GM18520 (cell line): ENCODE measurements at regions not wholly inside any gene's neighbourhood (a gene's known extent, or its start where the extent isn't known, plus 50 kb on each side); places are given as distances from the start of the nearest gene placed in this dataset.

Experiments
- ATAC-seq: cut with Tn5 transposase; IDR thresholded peaks from one replicate; pipeline ENCODE4 v1.9.1; 2021; ENCODE audit not compliant: unreplicated experiment

GRCh38 chr18:22667616-22668422, 250.1 kb upstream of the CTAGE1 start:
- ATAC-seq: no peak

- ATAC-seq: no peak
Observed at GRCh38 chr18:22668496-22668895, 250.8 kb upstream of the CTAGE1 start.

GRCh38 chr18:22670914-22671313, 253.2 kb upstream of the CTAGE1 start:
- ATAC-seq: no peak

- no peak for ATAC-seq
Observed at GRCh38 chr18:22673182-22673862, 255.6 kb upstream of the CTAGE1 start.

- no peak for ATAC-seq
Observed at GRCh38 chr18:22674272-22674671, 256.6 kb upstream of the CTAGE1 start.

GRCh38 chr18:22675006-22675405, 257.3 kb upstream of the CTAGE1 start:
- no peak for ATAC-seq

DNA sequence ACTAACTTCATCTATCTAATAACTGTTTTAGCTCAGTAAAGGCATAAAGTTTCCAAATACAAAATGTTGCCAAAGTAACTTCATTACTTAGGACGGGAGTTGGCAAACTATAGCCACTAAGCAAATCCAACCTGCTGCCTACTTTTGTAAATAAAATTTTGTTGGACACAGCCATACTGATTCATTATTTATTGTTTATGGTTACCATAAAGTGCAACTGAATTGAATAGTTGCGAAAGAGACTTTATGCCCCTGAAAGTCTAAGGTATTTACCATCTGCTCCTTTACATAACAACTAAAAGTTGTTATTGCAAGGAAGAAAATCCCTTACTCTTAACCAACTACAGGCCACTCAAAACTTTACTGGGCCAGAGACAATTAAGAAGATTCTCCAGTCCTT, 256.7 kb upstream of the RBBP8 start:
- no peak for ATAC-seq

DNA sequence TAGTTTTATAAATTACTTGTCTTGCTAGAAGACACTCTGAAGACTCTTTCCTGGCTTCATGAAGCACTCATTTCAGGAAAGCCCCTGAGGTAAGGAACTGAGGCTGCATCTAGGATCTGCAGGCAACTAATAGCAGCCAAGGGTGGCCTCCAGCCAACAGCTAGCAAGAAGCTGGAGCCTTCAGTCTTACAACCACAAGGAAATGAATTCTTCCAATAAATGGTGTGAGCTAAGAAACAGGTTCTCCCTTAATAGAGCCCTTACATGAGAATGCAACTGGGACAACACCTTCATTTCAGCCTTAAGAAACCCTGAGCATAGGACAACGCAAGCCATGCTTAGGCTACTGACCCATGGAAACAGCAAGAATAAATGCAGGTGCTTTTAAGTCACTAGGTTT, 254.6 kb upstream of the RBBP8 start:
- ATAC-seq: no peak

DNA sequence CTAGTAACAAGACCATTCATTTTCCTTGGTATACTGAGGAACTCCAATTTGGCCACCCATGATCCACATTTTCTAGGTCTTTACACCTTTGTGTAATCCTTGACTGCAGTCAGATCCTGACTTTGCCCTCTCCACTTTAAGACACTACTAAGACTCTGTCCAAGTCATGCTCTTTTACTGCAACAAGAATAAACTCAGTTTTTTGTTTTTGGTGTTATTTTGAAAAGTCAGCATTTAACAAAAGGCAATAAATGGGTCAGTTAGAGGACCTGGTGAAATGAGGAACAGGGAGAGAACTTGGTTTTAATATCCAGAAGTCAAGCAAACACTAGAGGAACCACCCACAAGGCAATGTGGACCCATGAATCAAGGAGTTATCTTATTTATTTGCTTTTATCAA, 252.2 kb upstream of the RBBP8 start:
- ATAC-seq: no peak

DNA sequence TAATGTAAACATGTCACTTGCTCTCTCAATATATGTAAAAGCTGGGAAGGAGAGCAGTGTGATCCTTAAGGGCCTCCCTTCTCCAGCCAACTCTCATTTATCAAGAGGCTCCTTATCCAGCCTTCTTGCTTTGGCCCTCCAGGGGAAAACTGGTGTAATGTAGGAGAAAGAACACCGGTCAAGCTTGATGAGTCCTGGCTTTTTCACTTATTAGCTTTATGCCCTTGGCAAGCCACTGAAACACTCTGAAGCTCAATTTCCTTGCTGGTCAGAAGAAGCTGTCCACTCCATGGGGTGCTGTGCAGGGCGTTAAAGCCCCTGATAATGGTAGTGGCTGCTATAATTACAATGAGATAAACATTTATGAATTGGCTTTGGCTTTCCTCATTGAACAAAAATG, 251.2 kb upstream of the RBBP8 start:
- no peak for ATAC-seq

DNA sequence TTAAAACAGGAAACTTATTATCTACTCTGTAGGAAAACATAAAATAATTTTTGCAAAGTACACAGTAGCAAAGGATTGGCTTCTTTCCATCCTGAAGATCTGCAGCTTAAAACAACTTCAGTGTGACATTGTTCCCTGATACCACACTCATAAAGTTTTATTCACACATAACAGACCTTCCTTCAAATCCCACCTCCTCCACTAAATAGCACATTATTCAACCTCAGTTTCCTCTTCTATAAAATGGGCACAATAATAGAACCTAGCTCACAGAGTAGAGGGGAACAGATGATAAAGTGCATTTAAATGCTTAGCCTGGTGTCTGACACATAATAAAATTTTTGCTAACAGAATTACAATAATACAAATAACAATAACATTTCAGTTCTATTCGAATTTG, 250.4 kb upstream of the RBBP8 start:
- no peak for ATAC-seq

GRCh38 chr18:22683196-22683676, 249.9 kb upstream of the RBBP8 start:
- no peak for ATAC-seq

GRCh38 chr18:22683786-22684185, 249.3 kb upstream of the RBBP8 start:
- no peak for ATAC-seq

DNA sequence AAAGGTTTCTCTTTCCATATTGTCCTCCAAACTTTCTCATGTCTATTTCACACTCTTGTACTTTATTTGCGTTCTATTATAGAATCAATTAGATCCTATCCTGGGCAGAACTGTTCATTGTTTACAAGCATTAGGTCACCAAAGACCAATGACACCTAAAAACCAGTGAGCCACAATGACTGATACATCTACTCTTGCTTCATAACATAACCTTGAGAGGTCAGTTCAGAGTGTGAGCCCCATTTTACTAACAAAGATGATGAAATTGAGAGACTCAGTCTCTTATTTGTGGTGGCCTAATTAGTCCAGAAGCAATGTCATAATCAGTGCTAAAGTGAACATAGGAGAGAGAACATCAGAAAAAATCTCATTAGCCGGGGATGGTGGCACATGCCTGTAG, 248.9 kb upstream of the RBBP8 start:
- ATAC-seq: no peak

DNA sequence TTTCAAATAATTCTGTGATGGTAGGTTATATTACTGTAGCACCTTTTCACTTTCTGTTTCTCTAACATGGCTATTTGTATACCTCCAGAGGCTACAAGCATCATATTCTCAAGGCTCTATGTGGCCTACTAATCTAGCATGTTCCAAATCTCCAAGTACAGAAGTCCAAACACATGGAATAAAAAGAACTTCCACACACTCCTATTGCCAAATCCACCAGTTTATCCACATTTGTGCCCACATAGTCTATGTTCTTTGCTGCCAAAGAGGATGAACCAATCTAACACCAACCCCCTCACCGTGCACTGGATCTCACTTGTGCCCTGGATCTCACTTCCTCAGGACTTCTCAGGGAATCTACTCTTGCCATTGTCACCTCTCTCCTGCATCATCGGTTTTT, 247.3 kb upstream of the RBBP8 start:
- ATAC-seq: no peak

DNA sequence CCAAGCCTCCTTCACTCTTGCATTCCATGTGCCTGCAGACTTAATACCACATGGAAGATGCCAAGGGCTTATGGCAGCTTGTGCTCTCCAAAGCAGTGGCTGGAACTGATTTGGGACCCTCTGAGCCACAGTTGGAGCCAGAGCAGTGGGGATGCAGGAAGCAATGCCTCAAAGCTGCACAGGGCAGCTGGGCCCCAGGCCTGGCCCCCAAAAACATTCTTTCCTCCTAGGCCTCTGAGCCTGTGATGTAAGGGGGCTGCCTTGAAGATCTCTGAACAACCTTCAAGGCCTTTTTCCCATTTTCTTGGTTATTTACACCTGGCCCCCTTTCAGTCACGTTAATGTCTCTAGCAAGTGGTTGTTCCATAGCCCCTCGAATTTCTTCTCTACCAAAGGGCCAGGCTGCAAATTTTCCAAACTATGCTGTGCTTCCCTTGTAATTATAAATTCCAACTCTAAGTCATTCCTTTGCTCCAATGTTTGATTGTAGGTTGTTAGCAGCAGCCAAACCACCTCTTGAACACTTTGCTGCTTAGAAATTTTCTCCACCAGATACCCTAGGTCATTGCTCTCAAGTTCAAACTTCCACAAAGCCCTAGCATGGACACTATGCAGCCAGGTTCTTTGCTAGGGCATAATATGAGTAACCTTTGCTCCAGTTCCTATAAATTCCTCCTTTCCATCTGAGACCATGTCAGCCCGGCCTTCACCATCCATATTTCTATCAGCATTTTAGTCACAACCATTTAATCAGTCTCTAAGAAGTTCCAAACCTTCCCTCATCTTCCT, 245.0 kb upstream of the RBBP8 start:
- ATAC-seq: no peak

DNA sequence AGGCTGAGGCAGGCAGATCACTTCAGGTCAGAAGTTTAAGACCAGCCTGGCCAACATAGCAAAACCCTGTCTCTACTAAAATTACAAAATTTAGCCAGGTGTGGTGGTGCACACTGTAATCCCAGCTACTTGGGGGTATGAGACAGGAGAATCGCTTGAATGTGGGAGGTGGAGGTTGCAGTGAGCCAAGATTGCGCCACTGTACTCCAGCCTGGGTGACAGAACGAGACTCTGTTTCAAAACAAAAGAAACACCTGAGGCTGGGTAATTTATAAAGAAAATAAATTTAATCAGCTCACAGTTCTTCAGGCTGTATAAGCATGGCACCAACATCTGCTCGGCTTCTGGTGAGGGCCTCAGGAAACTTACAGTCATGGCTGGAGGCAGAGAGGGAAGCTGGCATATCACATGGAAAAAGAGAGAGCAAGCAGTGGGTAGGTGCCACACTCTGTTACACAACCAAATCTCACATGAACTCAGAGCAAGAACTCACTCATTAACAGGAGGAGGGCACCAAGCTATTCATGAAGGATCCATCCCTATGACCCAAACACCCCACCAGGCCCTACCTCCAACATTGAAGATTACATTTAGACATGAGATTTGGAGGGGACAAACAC, 244.1 kb upstream of the RBBP8 start:
- ATAC-seq: no peak

DNA sequence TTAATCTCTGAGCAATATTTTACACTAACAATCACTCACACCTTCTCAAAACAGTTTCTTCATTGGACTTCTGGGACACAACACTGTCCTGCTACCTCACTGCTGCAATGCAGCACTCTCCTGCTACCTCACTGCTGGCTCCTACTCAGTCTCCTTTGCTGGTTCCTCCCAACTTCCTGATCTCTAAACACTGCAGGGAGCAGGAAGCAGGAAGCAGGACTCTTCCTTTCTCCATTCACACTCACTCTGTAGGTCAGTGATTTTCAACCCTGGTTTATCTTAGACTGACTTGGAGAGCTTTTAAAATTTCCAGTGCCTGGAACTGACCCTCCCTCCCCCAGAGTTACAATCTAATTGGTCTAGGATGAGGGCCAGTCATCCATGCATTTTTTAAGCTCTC, 243.4 kb upstream of the RBBP8 start:
- ATAC-seq: no peak

DNA sequence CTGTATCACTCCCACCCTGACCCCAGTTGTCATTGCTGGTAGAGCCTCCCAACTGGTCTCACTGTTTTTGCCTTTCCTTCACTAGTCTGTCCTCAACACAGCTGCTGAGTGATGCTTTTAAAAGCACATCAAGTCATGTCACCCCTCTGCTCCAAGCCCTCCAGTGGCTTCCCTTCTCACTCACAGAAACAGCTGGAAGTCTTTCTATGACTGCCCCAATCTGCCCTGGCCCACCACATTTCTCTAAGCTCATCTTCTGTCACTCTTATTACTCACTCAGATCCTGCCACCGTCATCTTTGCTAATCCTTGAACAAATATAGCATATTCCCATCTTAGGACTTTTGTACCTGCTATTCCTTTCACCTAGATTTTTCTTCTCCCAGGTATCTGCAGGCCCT, 242.6 kb upstream of the RBBP8 start:
- no peak for ATAC-seq

DNA sequence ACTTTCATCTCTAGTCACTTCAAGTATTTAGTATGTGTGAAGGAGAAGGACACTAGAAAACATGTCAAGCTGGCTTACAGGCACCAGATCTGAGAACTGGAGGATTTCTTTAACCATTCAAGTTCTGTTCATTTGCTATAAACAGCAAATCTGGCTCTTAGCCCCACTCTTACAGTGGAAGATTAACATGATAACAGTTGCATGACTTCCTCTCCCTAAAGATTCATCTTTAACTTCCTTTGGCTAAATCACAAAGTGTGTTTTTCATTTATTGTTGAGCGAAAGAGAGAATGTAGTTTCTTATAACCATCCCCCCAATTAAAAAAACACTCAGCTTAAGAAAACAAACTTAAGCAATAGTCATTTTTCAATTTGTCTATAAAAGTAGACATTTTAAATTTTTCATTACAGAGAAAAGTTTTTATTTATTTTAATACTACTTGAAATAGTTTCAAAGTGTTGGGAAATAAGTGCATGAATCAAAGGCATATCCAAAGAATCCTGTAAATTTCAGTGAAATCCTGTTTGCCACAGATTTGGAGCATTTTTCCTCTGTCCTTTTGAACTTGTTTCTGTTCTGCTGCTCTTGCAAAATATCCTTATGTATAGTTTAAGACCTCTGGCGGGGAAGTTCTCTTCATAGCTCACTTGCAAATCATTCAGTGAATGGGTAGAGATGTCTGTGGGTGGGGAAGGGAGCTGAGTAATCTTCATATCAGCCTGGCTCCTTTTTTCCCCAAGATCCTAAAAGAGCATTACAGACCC, 241.0 kb upstream of the RBBP8 start:
- ATAC-seq: no peak

- ATAC-seq: no peak
Observed at GRCh38 chr18:22694954-22695353, 238.2 kb upstream of the RBBP8 start.
